ENCODE measurements at regions not wholly inside any gene's neighbourhood (a gene's known extent, or its start where the extent isn't known, plus 50 kb on each side); places are given as distances from the start of the nearest gene placed in this dataset.

- no peak for DNase-seq (ENCODE audit: low spot score)
- ATAC-seq: peak; percentile 25
Measured at GRCh38 chr11:119481667-119482400, 58.9 kb upstream of the THY1 start.

GRCh38 chr11:119481021-119481666 lies 58.2 kb upstream of the THY1 start:
- ATAC-seq (peak; percentile 94), DNase-seq (ENCODE audit: low spot score) (peak; percentile 92)
- intact Hi-C loops (cut with DNase I): loop anchor here (10.0 kb wide), 1 partner anchor 634 kb away; no protein-coding TSS in a partner anchor

More at GRCh38 chr11:119481667-119482400, 58.9 kb upstream of the THY1 start:
- intact Hi-C loops (cut with DNase I): loop anchor here (10.0 kb wide), 1 partner anchor 633 kb away; no protein-coding TSS in a partner anchor

DNA sequence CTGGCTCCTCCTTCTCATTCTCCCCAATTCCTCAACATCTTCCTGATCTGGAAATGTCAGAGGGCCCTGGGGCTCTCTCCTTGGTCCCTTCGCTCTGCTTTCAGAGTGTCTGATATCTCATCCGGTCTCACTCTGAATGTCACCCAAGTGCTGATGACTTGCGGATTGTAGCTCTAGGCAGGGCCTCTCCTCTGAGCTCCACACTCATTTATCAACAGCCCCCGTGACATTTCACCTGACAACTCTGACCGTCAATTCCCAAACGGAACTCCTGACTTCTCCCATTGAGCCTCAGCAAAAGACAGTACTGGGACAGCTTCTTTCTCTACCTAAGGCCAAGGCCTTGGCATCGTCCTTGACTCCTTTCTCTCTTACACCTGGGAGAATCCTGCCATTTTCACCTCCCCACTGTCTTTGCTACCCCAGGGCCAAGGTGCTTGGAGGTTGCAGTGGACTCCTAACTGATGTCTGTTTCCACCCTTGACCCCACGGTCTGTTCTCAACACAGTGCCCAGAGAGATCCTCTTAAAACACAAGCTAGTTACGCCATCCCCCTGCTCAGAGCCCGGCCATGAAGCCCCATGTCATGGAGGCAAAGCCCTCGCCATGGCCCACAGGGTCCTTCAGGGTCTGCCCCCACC lies 57.5 kb upstream of the THY1 start:
- no peak for DNase-seq (ENCODE audit: low spot score)
- ATAC-seq: no peak
- intact Hi-C loops (cut with DNase I): loop anchor here (10.0 kb wide), 1 partner anchor 634 kb away; no protein-coding TSS in a partner anchor

DNA sequence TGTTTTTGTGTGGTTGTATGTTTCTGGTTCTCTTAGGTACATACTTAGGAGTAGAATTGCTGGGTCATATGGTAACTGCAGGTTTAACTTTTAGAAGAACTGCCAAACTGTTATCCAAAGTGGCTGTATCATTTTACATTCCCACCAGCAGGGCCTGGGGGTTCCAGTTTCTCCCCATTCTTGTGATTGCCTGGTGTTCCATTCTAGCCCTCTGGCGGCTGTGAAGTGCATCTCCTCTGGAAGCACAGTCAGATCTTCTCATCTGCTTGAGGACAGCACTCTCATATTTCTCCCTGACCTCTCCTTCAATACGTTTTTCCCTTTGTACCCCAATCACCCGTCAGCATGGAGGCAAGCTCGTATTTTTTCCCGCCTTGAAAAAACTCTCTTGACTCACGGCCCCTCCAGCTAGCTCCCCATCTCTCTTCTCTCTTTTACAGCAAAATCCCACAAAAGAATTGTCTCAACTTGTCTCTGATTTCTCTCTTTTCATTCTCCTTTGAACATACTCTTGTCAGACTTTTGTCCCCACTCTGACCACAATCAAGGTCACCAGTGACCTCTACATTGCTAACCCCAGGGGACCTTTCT lies 56.8 kb upstream of the THY1 start:
- DNase-seq (ENCODE audit: low spot score): no peak
- intact Hi-C loops (cut with DNase I): loop anchor here (10.0 kb wide), 1 partner anchor 635 kb away; no protein-coding TSS in a partner anchor
- ATAC-seq: no peak

- intact Hi-C loops (cut with DNase I): no loop called here
Measured at GRCh38 chr11:119478711-119479285, 55.8 kb upstream of the THY1 start.

DNA sequence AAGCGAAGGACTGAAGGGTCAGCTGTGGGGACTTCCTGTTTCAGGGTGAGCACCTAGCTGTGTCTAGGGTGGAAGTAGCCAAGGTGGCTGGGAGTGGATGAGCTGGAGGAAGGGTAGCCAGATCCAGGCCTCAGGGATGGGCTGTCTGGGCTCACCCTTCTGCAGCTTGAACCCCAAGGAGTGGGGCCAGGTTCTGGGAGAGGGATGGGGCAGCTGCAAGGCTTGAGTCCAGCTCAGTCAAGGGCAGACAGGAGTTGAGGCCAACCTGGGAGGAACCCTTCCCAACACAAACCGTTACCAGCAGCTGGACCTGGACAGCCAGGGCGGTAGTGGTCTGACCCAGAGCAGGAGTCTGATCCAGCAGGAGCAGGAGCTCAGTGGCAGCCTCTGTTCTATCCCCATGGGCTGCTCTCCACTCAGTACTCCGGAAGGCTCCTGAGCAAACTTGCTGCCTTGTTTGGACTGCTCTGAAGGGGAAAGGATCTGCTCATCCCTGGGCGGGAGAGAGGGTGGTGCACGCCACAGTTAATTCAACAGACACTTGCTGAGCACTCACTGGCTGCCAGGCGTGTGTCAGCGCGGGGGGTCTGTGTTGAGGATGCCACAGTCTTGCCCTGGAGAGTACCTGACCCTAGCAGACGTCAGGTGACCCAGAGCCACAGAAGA lies 53.8 kb upstream of the THY1 start:
- no peak for ATAC-seq
- intact Hi-C loops (cut with DNase I): no loop called here
- no peak for DNase-seq (ENCODE audit: low spot score)

More at GRCh38 chr11:119478711-119479285, 55.8 kb upstream of the THY1 start:
- no peak for ATAC-seq
- no peak for DNase-seq (ENCODE audit: low spot score)

DNA sequence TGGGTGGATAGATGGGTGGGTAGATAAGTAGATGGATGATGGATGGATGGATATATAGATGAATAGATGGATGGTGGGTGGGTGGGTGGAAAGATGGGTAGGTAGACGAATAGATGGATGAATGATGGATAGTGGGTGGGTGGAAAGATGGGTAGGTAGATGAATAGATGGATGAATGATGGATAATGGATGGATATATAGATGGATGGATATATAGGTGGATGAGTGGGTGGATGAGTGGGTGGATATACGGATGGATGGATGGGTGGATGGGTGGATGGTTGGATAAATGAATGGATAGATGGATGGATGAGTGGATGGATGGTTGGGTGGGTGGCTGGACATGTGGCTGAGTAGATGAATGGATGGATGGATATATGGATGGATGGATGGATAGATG lies 53.1 kb upstream of the THY1 start:
- DNase-seq (ENCODE audit: low spot score): no peak
- intact Hi-C loops (cut with DNase I): no loop called here
- no peak for ATAC-seq

DNA sequence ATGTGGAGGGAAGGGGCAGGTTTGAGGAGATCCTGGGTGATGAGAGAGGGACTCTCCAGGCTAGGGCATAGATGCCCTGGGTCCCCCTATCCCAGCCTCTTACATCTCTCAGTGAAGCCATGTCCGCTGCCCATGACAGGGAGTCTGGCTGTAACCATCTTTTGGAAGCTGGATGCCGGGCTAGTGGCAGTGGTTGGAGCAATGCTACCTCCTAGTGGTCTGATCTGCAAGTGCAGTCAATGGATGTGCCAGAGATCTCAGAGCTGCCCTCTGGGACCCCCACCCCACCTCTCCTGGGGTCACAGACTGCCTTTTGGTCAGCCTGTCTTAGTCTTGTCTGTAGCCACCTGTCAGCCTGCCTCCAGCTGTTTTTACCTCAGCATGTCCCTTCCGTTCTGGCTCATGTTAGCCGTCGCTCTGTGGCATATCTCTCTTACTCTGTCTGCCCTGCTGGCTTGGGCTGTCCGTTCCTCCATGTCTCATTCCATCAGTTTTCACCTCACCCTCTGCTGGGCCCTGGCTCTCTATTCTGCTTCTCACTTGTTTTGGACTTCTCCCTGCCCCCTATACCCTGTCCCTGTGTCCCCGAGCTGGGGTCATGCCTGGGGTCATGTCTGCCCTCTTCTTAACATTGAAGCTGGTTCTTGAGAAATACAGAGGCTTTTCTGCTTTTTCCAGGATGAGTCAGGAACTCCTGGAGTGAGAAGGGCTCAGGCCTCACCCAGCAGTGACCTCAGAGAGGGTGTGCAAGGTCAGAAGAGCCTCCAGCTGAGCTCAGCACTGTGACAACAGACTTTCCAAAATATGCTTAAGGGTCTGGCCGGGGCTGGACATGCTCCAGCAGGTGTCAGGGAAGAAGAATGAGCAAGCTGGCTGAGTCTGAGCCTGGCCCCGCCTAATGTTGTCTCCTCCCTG lies 52.0 kb upstream of the THY1 start:
- intact Hi-C loops (cut with DNase I): no loop called here
- peak; percentile 74 for DNase-seq (ENCODE audit: low spot score)
- ATAC-seq: peak; percentile 76

GRCh38 chr11:119473901-119474681 lies 51.1 kb upstream of the THY1 start:
- intact Hi-C loops (cut with DNase I): no loop called here
- DNase-seq (ENCODE audit: low spot score): no peak
- ATAC-seq: no peak

DNA sequence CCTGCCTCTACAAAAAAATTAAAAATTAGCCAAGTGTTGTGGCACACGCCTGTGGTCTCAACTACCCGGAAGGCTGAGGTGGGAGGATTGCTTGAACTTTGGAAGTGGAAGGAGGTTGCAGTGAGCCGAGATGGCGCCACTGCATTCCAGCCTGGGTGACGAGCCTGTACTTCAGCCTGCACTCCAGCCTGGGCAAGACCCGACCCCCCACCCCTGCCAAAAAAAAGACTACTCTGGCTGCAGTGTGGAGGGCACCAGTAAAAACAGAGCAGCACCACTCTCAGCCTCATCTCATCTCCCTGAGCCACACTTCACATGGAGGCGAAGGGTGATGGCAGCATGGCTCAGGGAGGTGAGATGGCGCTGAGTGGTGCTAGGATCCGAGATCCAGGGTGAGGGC lies 50.3 kb upstream of the THY1 start:
- ATAC-seq (no peak), DNase-seq (ENCODE audit: low spot score) (no peak)
- intact Hi-C loops (cut with DNase I): no loop called here

DNA sequence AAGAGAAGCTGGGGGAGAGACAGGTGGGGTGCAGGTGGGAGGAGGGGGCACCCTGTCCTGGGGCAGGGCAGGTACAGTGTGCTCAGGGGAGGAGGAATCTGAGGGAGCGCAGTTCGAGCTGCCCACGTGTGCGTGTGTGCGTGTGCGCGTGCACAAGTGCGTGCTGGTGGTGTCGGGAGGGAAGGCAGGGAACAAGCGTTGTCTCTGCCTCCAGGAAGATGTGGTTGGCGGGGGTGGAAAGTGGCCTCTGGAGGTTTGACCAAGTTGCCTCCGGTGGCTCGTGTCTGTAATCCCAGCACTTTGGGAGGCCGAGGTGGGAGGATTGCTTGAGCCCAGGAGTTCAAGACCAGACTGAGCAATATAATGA lies 49.9 kb upstream of the THY1 start:
- intact Hi-C loops (cut with DNase I): no loop called here
- DNase-seq (ENCODE audit: low spot score): no peak
- no peak for ATAC-seq
